Calu3 (cell line): ENCODE measurements at regions not wholly inside any gene's neighbourhood (a gene's known extent, or its start where the extent isn't known, plus 50 kb on each side); places are given as distances from the start of the nearest gene placed in this dataset.

ENCODE experiments used
- BruUV-seq: library from RNA; stranded (reverse); fragments of 400-500 nt; replicated peaks from 2 replicates; lab custom pipeline; 2021; lab: Mats Ljungman, UMichigan
- CTCF ChIA-PET: fragments of 300-600 bp; sonication (Branson Sonifier 250); formaldehyde crosslinking; loops from one replicate; lab custom pipeline; 2022; ENCODE audit warnings: antibody characterized with exemption; lab: Charles Lee
- DNase-seq: peaks from one replicate; pipeline ENCODE4 v3.0.0; 2022
- H3K27ac Mint-ChIP-seq: one replicate; pipeline ENCODE4 v1.8.0; 2022; ENCODE audit warnings: mixed read lengths; ENCODE audit not compliant: unreplicated experiment
- H3K27me3 Mint-ChIP-seq: one replicate; pipeline ENCODE4 v1.8.0; 2022; ENCODE audit warnings: mixed read lengths; ENCODE audit not compliant: unreplicated experiment
- H3K36me3 Mint-ChIP-seq: one replicate; pipeline ENCODE4 v1.8.0; 2022; ENCODE audit warnings: mild to moderate bottlenecking, moderate library complexity, mixed read lengths; ENCODE audit not compliant: insufficient read depth, unreplicated experiment
- H3K4me1 Mint-ChIP-seq: one replicate; pipeline ENCODE4 v1.8.0; 2022; ENCODE audit warnings: mild to moderate bottlenecking, low read depth, mixed read lengths; ENCODE audit not compliant: unreplicated experiment
- H3K4me3 Mint-ChIP-seq: one replicate; pipeline ENCODE4 v1.8.0; 2022; ENCODE audit warnings: mild to moderate bottlenecking, low read depth, moderate library complexity, mixed read lengths; ENCODE audit not compliant: unreplicated experiment
- H3K9me3 Mint-ChIP-seq: one replicate; pipeline ENCODE4 v1.8.0; 2022; ENCODE audit warnings: low read depth, mixed read lengths; ENCODE audit not compliant: unreplicated experiment
- intact Hi-C: fragments of 100-400 bp; cut with micrococcal nuclease; formaldehyde crosslinking; loops from one replicate; pipeline ENCODE4 v1.10.0; 2022; ENCODE audit not compliant: unreplicated experiment
- TF ChIP-seq, protein P1 (sequence below): fragments of 200-600 bp; IDR thresholded peaks from one replicate; pipeline ENCODE4 v1.8.0; 2022; ENCODE audit warnings: antibody characterized with exemption; ENCODE audit not compliant: unreplicated experiment

DNA sequence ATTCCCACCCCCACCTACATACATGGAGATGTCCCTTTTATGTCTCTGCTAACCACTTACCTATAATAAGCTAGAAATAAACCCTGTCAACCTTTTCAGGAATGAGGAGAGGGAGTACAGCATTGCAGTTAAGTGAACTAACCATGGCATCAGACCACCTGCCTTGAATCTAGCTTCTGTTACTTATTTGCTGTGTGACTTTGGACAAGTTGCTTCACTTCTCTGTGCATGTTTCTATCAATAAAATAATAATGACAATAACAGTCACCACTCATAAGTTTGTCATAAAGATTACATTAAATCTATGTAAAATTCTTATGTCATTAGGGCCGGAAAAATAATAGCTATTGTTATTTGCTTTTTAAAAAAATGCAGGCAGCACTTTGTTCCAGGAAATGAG is 881.1 kb upstream of the AUTS2 start:
- BruUV-seq = no TSS peak
- TF ChIP-seq, protein P1, sequence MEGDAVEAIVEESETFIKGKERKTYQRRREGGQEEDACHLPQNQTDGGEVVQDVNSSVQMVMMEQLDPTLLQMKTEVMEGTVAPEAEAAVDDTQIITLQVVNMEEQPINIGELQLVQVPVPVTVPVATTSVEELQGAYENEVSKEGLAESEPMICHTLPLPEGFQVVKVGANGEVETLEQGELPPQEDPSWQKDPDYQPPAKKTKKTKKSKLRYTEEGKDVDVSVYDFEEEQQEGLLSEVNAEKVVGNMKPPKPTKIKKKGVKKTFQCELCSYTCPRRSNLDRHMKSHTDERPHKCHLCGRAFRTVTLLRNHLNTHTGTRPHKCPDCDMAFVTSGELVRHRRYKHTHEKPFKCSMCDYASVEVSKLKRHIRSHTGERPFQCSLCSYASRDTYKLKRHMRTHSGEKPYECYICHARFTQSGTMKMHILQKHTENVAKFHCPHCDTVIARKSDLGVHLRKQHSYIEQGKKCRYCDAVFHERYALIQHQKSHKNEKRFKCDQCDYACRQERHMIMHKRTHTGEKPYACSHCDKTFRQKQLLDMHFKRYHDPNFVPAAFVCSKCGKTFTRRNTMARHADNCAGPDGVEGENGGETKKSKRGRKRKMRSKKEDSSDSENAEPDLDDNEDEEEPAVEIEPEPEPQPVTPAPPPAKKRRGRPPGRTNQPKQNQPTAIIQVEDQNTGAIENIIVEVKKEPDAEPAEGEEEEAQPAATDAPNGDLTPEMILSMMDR = no peak
- H3K4me1 Mint-ChIP-seq = no peaks in the 10 kb centered on the region
- H3K9me3 Mint-ChIP-seq = peaks cover 13% of the 10 kb centered on the region
- no peak overlapping the region for H3K27ac Mint-ChIP-seq
- CTCF ChIA-PET = no interaction called here
- intact Hi-C loops = no loop called here
- H3K4me3 Mint-ChIP-seq = no peak overlapping the region
- no peak for DNase-seq
- H3K36me3 Mint-ChIP-seq = no peaks in the 10 kb centered on the region
- no peaks in the 10 kb centered on the region for H3K27me3 Mint-ChIP-seq

DNA sequence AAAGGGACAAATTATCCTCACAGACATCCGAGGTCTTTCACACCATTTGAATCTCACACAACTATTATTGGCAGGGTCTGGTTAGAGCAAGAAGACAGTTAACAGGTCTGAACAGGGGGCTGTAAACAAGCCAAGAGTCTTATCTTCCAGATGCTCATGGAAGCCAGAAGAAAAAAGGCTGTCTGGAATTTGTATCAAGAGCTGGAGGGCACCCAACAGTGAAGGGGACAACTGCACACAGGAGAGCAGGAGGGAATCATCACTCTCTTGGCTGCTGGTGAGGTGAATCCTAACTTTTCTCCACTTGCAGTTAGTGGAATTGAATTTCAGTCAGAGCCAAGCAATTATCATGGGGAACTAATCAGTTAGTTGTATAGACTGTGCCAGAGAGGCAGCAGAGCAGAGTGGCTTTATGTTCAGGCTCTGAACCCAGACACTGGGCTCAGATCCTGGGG is 880.2 kb upstream of the AUTS2 start:
- CTCF ChIA-PET = no interaction called here
- intact Hi-C loops = no loop called here
- no peaks in the 10 kb centered on the region for H3K4me1 Mint-ChIP-seq
- H3K27me3 Mint-ChIP-seq = no peaks in the 10 kb centered on the region
- no peak for DNase-seq
- H3K36me3 Mint-ChIP-seq = no peaks in the 10 kb centered on the region
- no TSS peak for BruUV-seq
- H3K27ac Mint-ChIP-seq = no peak overlapping the region
- TF ChIP-seq, protein P1 = no peak
- peaks cover 13% of the 10 kb centered on the region for H3K9me3 Mint-ChIP-seq
- H3K4me3 Mint-ChIP-seq = no peak overlapping the region

DNA sequence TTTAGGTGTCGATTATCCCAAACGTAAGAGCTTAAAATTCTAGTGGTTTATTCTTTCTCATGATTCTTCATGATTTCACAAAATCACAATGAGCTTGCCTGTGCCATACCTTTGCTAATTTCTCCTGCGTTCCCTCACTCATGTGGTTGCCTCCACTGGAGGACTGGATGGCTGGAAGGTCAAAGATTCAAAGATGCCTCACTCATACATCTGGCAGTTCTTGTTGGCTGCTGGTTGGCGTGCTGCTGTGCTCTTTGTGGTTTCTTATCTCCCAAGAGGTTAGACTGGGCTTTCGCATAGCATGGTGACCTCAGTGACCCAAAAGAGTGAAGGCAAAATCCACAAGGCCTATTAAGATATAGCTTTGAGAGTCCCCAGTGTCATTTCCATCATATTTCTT is 877.6 kb upstream of the AUTS2 start:
- DNase-seq = no peak
- Mint-ChIP-seq H3K36me3 (no peaks in the 10 kb centered on the region), H3K4me3 (no peak overlapping the region), H3K27me3 (no peaks in the 10 kb centered on the region), H3K4me1 (no peaks in the 10 kb centered on the region), H3K27ac (no peak overlapping the region), H3K9me3 (peaks cover 10% of the 10 kb centered on the region)
- CTCF ChIA-PET = interaction anchor here (0.6 kb wide), 1 partner anchor 15 kb away, joined by 11 read pairs; no protein-coding TSS in a partner anchor
- intact Hi-C loops = no loop called here
- no TSS peak for BruUV-seq
- TF ChIP-seq, protein P1 = no peak

DNA sequence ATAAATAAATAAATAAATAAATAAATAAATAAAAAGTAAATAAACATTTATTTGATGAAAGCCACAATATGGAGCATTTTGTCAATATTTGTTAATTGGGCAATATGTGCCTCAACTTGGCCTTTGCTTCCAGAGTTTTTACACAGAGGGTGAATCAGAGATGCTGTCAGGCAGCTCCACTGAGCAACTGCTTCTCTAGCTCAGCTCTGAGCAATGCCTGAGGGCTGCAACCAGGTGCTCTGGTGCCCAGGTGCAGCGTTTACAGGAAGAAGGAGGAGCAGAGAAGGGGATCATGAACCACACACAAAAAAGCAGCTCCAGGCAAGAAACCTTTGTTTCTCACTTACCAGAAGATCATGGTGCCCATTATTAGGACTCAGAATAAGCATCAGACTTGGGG is 876.2 kb upstream of the AUTS2 start:
- BruUV-seq = no TSS peak
- DNase-seq = no peak
- Mint-ChIP-seq H3K4me1 (no peaks in the 10 kb centered on the region), H3K36me3 (no peaks in the 10 kb centered on the region), H3K27me3 (no peaks in the 10 kb centered on the region), H3K4me3 (no peak overlapping the region), H3K27ac (no peak overlapping the region), H3K9me3 (peaks cover 8% of the 10 kb centered on the region)
- TF ChIP-seq, protein P1 = no peak
- intact Hi-C loops = no loop called here
- CTCF ChIA-PET = no interaction called here
